ENCODE measurements at regions not wholly inside any gene's neighbourhood (a gene's known extent, or its start where the extent isn't known, plus 50 kb on each side); places are given as distances from the start of the nearest gene placed in this dataset.

- TF ChIP-seq POLR2A (IDR thresholded peaks at IDR 0.05): no peak
- TF ChIP-seq CTCF (IDR thresholded peaks at IDR 0.05): no peak
- no peak for TF ChIP-seq POLR2AphosphoS5 (IDR thresholded peaks at IDR 0.05)
Observed at GRCh38 chr1:222935239-222935900, 120.5 kb downstream of the DISP1 start.
